ENCODE measurements at regions not wholly inside any gene's neighbourhood (a gene's known extent, or its start where the extent isn't known, plus 50 kb on each side); places are given as distances from the start of the nearest gene placed in this dataset.

DNA sequence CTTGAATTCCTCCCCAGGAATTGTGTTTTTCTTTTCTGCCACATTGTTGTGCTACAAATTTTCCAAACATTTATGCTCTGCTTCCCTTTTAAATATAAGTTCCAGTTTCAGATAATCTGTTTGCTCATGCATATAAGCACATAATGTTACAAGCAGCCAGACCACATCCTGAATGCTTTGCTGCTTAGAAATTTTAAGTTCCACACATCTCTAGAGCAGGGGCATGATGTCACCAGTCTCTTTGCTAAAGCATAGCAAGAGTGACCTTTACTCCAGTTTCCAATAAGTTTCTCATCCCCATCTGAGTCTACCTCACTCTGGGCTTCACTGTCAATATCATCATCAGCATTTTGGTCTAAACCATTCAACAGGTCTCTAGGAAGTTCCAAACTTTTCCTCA is 932.5 kb downstream of the SH3BGRL start:
- Mint-ChIP-seq H3K36me3 (ENCODE audit: insufficient read depth, unreplicated experiment) (no peaks in the 10 kb centered on the region), H3K4me1 (ENCODE audit: low read depth, unreplicated experiment) (no peaks in the 10 kb centered on the region), H3K9me3 (ENCODE audit: low read depth, unreplicated experiment) (peaks cover 6% of the 10 kb centered on the region), H3K4me3 (ENCODE audit: low read depth, unreplicated experiment) (no peak overlapping the region), H3K27ac (ENCODE audit: unreplicated experiment) (no peak overlapping the region), H3K27me3 (ENCODE audit: unreplicated experiment) (no peaks in the 10 kb centered on the region)
- TF ChIP-seq, protein P1, sequence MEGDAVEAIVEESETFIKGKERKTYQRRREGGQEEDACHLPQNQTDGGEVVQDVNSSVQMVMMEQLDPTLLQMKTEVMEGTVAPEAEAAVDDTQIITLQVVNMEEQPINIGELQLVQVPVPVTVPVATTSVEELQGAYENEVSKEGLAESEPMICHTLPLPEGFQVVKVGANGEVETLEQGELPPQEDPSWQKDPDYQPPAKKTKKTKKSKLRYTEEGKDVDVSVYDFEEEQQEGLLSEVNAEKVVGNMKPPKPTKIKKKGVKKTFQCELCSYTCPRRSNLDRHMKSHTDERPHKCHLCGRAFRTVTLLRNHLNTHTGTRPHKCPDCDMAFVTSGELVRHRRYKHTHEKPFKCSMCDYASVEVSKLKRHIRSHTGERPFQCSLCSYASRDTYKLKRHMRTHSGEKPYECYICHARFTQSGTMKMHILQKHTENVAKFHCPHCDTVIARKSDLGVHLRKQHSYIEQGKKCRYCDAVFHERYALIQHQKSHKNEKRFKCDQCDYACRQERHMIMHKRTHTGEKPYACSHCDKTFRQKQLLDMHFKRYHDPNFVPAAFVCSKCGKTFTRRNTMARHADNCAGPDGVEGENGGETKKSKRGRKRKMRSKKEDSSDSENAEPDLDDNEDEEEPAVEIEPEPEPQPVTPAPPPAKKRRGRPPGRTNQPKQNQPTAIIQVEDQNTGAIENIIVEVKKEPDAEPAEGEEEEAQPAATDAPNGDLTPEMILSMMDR (IDR thresholded peaks at IDR 0.05; ENCODE audit: unreplicated experiment) = no peak
- DNase-seq = no peak
- no TSS peak for BruUV-seq (replicated peaks)
- CTCF ChIA-PET = no interaction called here
- intact Hi-C loops (cut with micrococcal nuclease; ENCODE audit: unreplicated experiment) = no loop called here

DNA sequence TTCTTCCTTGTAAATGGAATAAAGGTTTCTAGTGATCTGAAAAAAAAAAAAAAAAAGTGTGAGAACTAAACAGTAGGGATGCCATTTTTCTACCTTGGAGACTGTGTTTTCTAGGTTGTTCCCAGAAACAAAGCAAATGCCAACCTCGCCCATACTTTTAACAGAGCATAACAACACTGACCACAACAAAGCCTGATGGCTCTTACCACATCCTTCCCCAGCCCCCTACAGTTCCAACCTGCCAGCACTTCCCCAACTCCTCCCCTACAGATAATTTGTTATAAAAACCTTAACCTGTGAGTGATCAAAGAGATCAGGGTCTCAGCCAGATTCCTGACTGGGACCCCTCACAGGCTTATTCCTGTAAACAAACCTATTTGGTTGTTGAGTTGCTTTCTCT is 940.0 kb downstream of the SH3BGRL start:
- CTCF ChIA-PET = no interaction called here
- no peaks in the 10 kb centered on the region for H3K36me3 Mint-ChIP-seq (ENCODE audit: insufficient read depth, unreplicated experiment)
- H3K9me3 Mint-ChIP-seq (ENCODE audit: low read depth, unreplicated experiment) = peaks cover 14% of the 10 kb centered on the region
- intact Hi-C loops (cut with micrococcal nuclease; ENCODE audit: unreplicated experiment) = no loop called here
- H3K4me1 Mint-ChIP-seq (ENCODE audit: low read depth, unreplicated experiment) = no peaks in the 10 kb centered on the region
- TF ChIP-seq, protein P1 (IDR thresholded peaks at IDR 0.05; ENCODE audit: unreplicated experiment) = no peak
- no TSS peak for BruUV-seq (replicated peaks)
- DNase-seq = no peak
- no peak overlapping the region for H3K4me3 Mint-ChIP-seq (ENCODE audit: low read depth, unreplicated experiment)
- H3K27ac Mint-ChIP-seq (ENCODE audit: unreplicated experiment) = no peak overlapping the region
- no peaks in the 10 kb centered on the region for H3K27me3 Mint-ChIP-seq (ENCODE audit: unreplicated experiment)

DNA sequence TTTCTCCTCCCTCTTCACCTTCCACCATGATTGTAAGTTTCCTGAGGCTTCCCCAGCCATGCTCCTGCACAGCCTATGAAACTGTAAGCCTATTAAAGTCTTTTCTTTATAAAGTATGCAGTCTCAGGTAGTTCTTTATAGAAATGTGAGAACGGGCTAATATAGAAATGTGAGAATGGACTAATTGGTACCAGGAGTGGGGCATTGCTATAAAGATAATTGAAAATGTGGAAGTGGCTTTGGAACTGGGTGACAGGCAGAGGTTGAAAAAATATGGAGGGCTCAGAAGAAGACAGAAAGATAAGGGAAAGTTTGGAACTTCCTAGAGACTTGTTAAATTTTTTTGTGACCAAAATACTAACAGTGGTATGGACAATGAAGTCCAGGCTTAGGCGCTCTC is 959.3 kb downstream of the SH3BGRL start:
- TF ChIP-seq, protein P1 (IDR thresholded peaks at IDR 0.05; ENCODE audit: unreplicated experiment) = no peak
- CTCF ChIA-PET = no interaction called here
- Mint-ChIP-seq H3K27ac (ENCODE audit: unreplicated experiment) (no peak overlapping the region), H3K36me3 (ENCODE audit: insufficient read depth, unreplicated experiment) (no peaks in the 10 kb centered on the region), H3K4me3 (ENCODE audit: low read depth, unreplicated experiment) (no peak overlapping the region), H3K9me3 (ENCODE audit: low read depth, unreplicated experiment) (peaks cover 6% of the 10 kb centered on the region), H3K4me1 (ENCODE audit: low read depth, unreplicated experiment) (no peaks in the 10 kb centered on the region), H3K27me3 (ENCODE audit: unreplicated experiment) (no peaks in the 10 kb centered on the region)
- DNase-seq = no peak
- no TSS peak for BruUV-seq (replicated peaks)
- intact Hi-C loops (cut with micrococcal nuclease; ENCODE audit: unreplicated experiment) = no loop called here

DNA sequence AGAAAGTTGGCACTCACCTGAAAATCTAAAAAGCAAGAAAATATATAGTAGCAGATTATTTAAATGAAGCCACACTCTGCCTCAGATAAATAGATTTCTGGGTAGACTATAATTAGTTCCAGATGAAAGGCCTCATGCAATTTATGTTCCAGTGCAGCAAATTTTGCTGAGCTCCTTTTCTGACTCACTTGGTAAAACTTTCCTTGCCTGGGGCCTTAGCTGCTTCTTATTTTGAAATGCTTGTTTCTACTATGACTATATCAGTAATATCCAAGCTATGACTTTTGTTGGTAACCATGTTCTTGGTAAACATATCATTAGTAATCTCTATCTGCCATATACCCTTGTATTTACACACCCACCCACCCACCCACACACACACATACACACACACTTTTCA is 961.8 kb downstream of the SH3BGRL start:
- Mint-ChIP-seq H3K9me3 (ENCODE audit: low read depth, unreplicated experiment) (peaks cover 9% of the 10 kb centered on the region), H3K27ac (ENCODE audit: unreplicated experiment) (no peak overlapping the region), H3K4me3 (ENCODE audit: low read depth, unreplicated experiment) (no peak overlapping the region), H3K4me1 (ENCODE audit: low read depth, unreplicated experiment) (no peaks in the 10 kb centered on the region), H3K27me3 (ENCODE audit: unreplicated experiment) (no peaks in the 10 kb centered on the region), H3K36me3 (ENCODE audit: insufficient read depth, unreplicated experiment) (no peaks in the 10 kb centered on the region)
- CTCF ChIA-PET = no interaction called here
- DNase-seq = no peak
- intact Hi-C loops (cut with micrococcal nuclease; ENCODE audit: unreplicated experiment) = no loop called here
- TF ChIP-seq, protein P1 (IDR thresholded peaks at IDR 0.05; ENCODE audit: unreplicated experiment) = no peak
- no TSS peak for BruUV-seq (replicated peaks)

DNA sequence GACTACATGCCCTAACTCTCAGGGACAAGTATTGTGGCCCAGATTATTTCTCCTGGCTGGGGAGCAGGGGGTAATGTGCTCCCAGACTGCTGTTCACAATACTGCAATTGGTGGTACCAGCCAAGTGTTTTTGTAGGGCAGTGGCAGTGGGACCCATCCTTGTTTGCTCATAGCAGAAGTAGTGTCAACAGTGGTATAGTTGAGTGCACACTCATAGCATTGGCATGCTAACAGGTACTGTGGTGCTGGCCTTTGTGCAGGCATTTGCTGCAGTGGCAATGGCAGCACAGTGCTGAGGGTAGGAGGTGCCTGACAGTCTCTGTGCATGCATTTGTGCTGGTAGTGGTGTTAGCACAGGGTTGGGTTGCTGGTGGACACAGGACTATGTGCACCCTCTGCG is 995.0 kb downstream of the SH3BGRL start:
- Mint-ChIP-seq H3K4me3 (ENCODE audit: low read depth, unreplicated experiment) (no peak overlapping the region), H3K36me3 (ENCODE audit: insufficient read depth, unreplicated experiment) (no peaks in the 10 kb centered on the region), H3K27ac (ENCODE audit: unreplicated experiment) (no peak overlapping the region), H3K4me1 (ENCODE audit: low read depth, unreplicated experiment) (no peaks in the 10 kb centered on the region), H3K9me3 (ENCODE audit: low read depth, unreplicated experiment) (no peaks in the 10 kb centered on the region), H3K27me3 (ENCODE audit: unreplicated experiment) (no peaks in the 10 kb centered on the region)
- CTCF ChIA-PET = no interaction called here
- BruUV-seq (replicated peaks) = no TSS peak
- intact Hi-C loops (cut with micrococcal nuclease; ENCODE audit: unreplicated experiment) = no loop called here
- TF ChIP-seq, protein P1 (IDR thresholded peaks at IDR 0.05; ENCODE audit: unreplicated experiment) = no peak
- no peak for DNase-seq
